ENCODE measurements at regions not wholly inside any gene's neighbourhood (a gene's known extent, or its start where the extent isn't known, plus 50 kb on each side); places are given as distances from the start of the nearest gene placed in this dataset.
"Not testable (repeated sequence)": the region's sequence is repeated elsewhere in the genome, so short reads cannot be mapped to it uniquely, and the experiment has no call there.

DNA sequence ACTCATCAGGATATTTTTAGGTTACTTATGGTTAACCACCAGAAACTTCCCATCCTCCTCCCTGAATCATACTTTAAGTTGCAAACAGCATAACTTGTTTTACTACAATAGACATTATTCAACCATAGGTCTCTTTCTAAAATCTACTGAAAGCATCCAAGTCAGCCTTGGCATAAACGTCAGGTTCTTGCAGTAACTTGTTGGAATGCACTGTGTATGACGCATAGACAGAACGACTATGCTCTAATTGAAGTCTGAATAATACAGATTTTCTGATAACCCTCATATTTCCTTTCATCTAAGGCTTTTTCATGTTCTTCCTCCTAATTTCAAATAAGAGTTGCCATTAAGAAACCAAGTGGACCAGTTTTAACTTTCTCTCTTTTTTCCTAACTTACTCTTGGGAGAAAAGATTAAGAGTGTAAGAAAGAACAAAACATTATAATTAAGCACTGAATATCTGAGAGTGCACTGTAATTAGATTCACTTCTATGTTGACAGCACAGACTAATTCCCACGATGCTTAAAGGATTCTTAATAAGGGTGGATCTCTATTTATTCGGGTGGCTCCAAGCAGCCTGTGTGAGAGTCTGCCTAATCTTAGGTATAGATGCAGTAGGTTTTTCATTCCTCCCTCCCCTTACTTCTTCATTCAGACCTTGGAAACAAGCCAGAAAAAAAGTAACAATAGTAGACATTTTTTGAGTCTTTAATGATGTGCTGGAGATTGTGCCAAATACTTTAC lies 1100.1 kb downstream of the EPHA3 start:
- TF ChIP-seq, protein P1, sequence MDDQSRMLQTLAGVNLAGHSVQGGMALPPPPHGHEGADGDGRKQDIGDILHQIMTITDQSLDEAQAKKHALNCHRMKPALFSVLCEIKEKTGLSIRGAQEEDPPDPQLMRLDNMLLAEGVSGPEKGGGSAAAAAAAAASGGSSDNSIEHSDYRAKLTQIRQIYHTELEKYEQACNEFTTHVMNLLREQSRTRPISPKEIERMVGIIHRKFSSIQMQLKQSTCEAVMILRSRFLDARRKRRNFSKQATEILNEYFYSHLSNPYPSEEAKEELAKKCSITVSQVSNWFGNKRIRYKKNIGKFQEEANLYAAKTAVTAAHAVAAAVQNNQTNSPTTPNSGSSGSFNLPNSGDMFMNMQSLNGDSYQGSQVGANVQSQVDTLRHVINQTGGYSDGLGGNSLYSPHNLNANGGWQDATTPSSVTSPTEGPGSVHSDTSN (IDR thresholded peaks at IDR 0.05) = not testable (repeated sequence)
- not testable (repeated sequence) for TF ChIP-seq CTCF (IDR thresholded peaks at IDR 0.05); POLR2A (IDR thresholded peaks at IDR 0.05; ENCODE audit: low read length); JUNB (IDR thresholded peaks at IDR 0.05); POLR2AphosphoS2 (conservative IDR thresholded peaks at IDR 0.05; ENCODE audit: low read length); MAFK (IDR thresholded peaks at IDR 0.05; ENCODE audit: partially characterized antibody); JUN (IDR thresholded peaks at IDR 0.05); RNF2 (IDR thresholded peaks at IDR 0.05; ENCODE audit: borderline replicate concordance, low read depth); FOXS1 (CRISPR knock-in tag; IDR thresholded peaks at IDR 0.05); ZNF302 (CRISPR knock-in tag; IDR thresholded peaks at IDR 0.05); RCOR1 (IDR thresholded peaks at IDR 0.05; ENCODE audit: low read depth, low read length); MAZ (IDR thresholded peaks at IDR 0.05; ENCODE audit: borderline replicate concordance, low read depth, low read length); KDM1A (IDR thresholded peaks at IDR 0.05; ENCODE audit: low read depth)
- TF ChIP-seq, protein P2, sequence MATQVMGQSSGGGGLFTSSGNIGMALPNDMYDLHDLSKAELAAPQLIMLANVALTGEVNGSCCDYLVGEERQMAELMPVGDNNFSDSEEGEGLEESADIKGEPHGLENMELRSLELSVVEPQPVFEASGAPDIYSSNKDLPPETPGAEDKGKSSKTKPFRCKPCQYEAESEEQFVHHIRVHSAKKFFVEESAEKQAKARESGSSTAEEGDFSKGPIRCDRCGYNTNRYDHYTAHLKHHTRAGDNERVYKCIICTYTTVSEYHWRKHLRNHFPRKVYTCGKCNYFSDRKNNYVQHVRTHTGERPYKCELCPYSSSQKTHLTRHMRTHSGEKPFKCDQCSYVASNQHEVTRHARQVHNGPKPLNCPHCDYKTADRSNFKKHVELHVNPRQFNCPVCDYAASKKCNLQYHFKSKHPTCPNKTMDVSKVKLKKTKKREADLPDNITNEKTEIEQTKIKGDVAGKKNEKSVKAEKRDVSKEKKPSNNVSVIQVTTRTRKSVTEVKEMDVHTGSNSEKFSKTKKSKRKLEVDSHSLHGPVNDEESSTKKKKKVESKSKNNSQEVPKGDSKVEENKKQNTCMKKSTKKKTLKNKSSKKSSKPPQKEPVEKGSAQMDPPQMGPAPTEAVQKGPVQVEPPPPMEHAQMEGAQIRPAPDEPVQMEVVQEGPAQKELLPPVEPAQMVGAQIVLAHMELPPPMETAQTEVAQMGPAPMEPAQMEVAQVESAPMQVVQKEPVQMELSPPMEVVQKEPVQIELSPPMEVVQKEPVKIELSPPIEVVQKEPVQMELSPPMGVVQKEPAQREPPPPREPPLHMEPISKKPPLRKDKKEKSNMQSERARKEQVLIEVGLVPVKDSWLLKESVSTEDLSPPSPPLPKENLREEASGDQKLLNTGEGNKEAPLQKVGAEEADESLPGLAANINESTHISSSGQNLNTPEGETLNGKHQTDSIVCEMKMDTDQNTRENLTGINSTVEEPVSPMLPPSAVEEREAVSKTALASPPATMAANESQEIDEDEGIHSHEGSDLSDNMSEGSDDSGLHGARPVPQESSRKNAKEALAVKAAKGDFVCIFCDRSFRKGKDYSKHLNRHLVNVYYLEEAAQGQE (IDR thresholded peaks at IDR 0.05) = not testable (repeated sequence)
